ENCODE measurements at regions not wholly inside any gene's neighbourhood (a gene's known extent, or its start where the extent isn't known, plus 50 kb on each side); places are given as distances from the start of the nearest gene placed in this dataset.

DNA sequence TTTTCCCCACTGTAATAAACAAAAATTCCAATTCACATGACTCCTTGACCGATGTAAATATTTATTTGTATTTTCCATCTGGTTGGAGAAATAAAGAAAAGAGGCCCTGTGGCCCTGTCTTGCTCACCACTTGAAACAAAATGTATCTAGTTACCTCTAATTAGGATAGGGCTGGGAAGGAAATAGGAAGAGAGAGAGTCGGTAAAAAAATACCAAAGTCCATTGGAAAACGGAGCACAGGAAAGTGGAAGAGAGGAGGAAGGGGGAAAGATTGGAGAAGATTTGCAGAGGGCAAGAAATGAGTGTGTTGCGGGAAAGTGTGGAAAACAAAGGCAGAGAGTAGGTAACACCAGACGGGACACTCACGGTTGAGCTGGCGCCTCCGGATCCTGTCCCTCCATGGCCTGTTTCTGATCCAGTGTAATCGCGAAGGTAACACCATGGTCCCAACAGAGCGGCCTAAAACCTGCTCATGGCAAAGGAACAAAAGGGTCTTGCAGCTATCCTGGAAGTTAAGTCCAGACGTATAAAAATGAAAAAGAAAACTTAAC is 105.8 kb upstream of the RIPOR2 start:
- DNase-seq, result no peak

DNA sequence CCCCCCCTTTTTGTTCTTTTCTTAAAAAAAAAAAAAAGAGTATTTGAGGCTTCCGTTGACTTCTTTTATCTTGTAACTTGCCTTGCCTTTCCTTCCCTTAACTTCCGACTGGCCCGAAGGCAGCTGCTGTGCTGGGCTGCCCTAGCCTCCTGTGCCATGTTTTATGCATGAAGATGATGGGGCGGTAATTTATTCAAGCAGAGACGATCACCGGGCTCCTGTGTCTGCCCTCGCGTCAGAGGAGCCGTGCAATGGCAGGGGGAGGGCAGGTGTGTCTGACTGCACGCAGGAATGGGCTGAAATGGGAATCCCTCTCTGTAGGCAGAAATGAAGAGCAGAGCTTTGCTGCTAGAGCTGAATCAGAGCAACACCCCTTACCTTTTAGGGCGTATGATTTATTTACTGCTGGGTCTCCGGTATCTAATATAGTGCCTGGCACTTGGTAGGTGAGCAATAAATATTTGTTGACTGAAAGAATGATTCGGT is 106.3 kb upstream of the RIPOR2 start:
- DNase-seq, result peak; percentile 45 to 53

DNA sequence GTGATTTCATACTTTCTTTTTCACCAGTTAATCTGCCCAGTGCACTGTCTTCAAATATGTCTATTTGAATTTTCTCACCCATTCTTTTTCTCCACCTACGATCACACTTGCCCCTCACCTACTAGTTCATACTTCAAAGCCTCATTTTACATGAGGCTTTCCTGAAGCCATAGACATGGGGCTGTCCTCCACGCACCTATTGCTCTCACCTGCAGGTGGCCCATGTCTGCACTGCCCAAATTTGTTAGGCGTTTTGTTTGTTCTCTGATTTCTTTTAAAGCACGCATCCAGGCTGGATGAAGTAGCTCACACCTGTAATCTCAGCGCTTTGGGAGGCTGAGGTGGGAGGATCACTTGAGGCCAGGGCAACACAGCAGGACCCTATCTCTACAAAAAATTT is 106.8 kb upstream of the RIPOR2 start:
- no peak for DNase-seq

DNA sequence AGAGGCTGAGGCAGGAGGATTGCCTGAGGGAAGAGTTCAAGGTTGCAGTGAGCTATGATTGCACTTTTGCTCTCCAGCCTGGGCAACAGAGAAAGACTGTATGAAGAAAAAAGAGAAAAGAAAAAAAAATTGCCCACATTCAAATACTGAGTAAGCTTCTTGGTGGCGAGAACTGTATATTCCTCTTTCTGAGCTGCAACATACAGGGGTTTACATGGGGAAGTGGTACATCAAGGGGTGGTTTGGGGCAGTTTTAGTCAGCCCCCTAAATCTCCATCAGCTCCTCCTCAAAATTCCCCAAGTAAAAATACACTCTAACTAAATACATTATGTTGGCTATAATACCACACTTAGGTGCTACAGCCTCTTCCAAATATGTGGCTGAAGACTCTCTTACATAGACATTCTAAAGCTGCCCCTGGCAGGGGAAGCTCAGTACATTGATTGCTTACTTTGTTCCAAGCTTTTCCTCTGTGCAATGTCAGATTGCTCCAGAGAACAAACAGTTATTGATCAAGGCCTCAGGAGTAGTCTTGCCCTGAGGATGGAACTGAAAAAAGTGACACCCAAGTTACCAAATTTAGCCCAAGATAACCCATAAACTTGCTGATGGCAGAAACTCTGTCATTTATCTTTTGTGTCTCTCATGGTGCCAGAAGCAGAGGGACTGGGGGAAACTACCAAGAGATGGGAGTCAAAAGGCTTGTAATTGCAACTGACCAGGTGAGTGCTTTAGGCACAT is 107.4 kb upstream of the RIPOR2 start:
- no peak for DNase-seq

DNA sequence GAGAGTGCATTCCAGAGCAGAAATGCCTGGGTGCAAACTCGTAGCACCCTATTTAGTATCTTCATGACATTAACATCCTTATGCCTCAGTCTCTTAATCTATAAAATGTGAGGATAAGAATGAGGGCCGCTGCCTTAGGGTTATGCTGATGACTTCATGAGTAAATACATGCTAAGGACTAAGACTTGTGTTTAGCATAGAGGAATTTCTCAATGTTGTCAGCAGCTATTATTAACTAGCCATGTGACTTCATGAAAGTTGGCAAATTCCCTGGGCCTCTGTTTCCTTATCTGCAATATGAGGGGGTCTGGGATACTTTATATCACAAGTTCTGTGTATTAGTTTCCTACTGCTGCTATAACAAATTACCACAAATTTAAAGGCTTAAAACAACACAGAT is 108.1 kb upstream of the RIPOR2 start:
- no peak for DNase-seq

DNA sequence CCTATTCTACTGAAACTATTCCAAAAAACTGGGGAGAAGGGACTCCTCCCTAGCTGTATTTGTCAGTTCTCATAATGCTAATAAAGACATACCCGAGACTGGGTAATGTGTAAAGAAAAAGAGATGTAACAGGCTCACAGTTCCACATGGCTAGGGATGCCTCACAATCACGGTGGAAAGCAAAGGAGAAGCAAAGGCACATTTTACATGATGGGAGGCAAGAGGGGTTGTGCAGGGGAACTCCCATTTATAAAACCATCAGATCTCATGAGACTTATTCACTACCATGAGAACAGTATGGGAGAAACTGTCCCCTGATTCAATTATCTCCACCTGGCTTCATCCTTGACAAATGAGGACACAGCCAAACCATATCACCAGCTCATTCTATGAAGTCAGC is 111.2 kb upstream of the RIPOR2 start:
- DNase-seq, result no peak

DNA sequence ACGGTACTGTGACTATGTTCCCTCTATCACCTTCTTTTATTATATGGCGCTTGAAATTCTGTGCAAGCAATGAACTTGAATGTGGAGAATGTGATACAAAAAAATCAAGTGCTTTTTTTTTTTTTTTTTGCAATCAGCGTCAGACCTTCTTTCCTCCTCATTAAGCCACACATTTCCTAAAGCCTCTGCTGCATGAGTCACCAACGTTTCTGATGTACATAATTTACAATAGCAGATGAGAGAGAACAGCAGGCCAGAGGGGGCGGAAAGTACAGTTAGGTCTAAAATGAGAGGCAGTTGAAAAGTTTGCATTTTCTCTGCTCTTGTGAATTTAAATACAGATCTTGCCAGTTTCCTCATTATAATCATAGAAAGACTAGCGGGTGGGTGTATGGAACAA is 114.6 kb upstream of the RIPOR2 start:
- DNase-seq, result peak; percentile 41 to 57

DNA sequence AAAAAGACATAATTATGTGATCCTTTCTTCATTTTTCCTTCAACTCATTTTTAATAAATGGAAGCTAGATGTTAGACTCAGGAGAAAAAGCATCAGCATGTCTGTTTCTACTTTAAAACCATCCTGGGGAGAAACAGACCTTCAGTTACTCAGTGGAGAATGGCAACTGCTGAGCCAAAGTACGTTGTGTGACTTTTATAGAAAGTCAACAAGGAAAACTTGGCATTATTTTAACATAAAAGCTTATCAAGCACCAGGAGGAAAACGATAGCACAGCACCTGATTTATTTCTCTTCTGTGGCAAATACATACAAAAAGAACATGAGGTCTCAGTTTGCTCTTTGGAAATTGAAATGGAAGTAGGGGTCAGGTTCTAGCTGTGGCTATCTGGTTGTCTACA is 115.3 kb upstream of the RIPOR2 start:
- DNase-seq, result no peak

DNA sequence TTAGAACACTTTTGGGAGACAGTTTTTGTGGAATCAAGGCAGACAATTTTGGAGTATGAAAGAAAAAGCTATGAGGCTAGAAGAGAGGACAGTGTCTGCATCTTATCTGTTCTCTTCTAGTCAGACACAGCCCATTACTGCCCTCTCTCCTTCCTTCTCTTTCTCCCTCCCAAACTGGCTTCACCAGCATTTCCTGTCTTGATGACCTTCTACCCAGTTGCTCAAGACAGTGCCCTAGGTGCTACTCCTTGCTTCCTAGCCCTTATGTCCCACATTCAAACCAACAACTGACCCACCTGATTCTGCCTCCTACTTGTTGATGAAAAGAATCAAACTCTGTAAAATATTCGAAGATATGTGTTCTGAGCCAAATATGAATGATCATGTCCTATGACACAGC is 116.4 kb upstream of the RIPOR2 start:
- no peak for DNase-seq

DNA sequence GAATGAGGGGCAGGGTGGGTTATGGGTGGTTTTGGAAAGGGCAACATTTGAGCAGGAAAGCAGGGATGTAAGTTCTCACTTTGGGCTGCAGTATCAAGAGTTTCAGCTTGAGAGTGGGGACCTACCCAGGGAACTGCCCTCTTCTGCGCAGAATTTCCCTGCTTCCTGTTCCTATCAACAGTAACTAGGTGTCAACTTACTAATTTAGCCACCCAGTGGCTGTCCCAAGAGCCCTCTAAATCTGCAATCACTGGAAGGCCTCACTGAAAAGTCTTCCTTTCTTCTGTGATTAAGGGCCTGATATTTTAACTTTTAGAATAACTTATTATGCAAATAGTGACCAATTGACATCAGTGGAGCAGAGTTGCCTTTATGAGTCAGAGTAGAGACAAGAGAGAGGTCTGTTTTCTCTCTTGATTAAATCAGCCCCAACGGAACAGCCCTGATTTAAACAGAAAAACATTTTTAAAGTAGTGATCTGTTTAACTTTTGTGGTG is 118.2 kb upstream of the RIPOR2 start:
- no peak for DNase-seq

DNA sequence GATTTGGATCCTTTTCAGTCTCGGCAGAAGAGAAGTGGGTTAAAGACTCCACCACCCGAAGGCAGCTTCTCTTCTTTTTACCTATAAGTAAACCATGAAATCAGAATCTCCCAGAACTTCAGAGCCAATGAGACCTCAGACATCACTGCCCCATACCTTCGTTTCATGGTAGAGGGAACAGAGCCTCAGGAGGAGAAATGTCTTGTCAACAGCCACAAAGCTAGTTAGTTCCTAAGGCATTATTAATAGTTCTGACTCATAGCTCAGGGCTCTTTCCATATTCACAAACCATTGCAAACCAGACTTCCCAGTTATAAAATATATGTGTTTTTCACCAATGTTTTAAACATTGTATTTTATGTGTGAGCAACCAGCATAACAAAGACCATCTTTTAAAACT is 118.7 kb upstream of the RIPOR2 start:
- no peak for DNase-seq

DNA sequence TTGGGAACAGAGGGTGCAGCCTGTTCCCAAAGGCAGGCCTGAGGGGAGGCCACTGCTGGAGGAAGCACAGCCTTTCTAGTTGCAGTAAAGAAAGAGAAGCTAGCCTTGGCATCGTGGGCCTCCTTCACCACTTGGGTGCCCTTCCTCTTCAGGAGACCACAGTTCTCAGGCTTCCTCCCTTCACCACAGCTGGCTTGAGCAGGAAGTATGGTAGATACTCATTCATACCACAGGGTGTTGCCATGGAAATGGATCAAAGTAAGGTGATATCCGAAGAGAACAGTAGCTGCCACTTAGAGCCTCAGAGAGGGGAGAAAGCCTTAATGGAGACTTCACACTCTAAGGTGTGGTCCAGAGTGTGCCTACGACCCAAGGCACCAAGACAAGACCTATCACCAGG is 120.4 kb upstream of the RIPOR2 start:
- DNase-seq, result peak; percentile 37 to 42

DNA sequence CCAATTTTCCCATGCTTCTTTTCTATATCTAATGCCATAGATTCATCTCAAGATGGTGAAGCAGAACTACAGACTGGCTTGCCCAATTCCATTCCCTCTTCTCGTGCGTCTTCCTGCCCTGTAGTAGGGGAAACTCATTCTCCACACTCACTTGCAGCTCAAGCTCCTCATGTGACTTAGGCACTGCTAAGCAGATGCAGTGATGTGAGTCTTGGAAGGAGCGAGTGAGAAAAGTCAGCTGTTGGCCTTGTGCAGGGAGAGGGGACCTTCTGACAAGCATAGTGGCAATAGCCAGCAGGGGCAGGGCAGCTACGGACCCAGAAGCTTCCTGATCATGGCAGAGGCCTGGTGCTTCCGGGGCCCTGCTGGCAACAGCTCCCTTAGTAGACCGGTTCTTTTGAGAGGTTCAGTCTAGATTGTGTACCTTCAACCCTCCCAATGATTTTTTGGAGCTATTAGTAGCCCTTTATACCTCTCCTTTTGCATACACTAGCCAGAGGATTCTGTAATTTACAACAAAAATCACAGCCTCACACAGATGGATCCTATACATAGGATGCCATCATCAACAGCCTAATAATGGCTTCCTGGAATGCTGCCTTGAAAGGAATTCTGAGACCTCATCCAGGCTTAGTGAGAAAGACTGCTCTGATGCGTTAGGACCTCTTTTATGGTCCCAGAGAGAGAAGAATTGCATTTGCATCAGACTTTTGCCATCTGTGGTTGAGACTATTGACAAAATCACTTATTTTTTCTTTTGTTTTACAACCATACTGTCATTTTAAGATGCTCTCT is 121.5 kb upstream of the RIPOR2 start:
- no peak for DNase-seq

DNA sequence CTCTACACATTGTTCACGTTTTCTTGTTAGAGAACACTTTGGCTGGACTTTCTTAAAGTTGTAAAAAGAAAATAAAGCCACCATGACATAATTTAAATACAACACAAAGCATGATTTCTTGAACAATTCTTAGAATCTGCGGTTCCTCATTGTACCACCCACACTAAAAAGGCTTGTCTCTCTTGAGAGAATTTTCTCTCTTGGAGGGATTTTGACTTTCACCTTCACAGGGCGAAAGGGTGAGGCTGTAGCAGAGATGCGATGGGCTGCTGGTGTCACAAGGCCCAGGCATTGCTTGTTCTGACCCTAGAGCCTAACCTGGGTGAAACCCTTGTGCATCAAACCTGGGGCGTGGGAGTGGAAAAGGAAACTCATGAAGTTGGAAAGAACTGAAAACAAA is 122.7 kb upstream of the RIPOR2 start:
- no peak for DNase-seq

DNA sequence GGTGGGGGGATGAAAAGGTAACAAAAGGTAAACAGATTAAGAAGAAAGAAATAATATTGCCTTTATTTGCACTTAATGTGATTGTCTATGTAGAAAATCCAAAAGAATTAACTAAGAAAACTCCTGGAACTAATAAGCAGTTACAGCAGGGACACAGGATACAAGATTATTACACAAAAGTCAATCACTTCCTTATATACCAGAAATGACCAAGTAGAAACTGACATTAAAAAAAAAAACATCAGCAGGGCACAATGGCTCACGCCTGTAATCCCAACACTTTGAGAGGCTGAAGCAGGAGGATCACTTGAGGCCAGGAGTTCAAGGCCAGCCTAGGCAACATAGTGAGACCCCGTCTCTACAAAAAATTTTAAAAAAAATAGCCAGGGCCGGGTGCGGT is 123.2 kb upstream of the RIPOR2 start:
- DNase-seq, result no peak

DNA sequence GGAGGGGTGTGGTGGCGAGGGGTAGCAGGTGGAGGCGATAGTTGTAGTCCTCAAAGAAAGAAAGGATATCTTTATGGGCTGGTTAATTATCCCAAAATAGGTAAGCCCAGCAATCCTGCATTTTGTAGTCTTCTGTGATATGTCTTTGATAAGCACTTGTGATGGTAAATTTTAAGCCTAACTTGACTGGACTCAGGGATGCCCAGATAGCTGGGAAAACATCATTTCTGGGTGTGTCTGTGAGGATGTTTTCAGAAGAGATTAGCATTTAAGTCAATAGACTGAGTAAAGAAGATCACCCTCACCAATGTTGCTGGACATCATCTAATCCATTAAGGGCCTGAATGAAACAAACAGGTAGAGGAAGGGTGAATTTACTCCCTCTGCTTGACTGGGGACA is 124.8 kb upstream of the RIPOR2 start:
- DNase-seq, result no peak

DNA sequence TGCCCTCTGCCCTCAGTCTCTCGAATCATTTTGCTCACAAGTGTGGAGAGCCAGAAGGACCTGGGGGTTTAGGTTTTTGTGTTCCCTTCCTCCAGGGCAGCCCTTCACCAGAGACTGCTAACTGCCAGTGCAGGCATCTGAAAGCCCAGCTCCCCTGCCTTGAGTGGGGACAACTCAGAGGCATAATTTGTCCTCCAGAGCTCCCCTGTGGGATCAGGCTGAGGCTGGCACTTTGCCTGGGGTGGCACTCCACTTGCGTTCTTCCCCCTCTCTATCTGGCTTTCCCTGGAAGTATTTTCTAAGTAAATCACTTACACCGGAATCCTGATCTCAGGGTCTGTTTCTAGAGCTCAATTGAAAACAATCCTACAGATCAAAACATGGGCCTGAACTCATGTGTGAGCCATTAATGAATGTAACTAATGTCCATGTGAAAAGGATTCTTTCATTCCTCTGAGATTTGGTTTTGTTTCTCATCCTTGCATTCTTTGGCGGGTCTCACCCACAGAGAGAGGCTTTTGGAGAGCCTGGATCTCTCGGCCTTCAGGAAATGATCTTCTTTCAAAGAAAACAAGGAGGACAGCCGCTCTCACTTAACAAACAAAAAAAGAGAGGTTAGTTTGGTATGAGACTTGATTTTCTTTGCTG is 125.7 kb upstream of the RIPOR2 start:
- no peak for DNase-seq

DNA sequence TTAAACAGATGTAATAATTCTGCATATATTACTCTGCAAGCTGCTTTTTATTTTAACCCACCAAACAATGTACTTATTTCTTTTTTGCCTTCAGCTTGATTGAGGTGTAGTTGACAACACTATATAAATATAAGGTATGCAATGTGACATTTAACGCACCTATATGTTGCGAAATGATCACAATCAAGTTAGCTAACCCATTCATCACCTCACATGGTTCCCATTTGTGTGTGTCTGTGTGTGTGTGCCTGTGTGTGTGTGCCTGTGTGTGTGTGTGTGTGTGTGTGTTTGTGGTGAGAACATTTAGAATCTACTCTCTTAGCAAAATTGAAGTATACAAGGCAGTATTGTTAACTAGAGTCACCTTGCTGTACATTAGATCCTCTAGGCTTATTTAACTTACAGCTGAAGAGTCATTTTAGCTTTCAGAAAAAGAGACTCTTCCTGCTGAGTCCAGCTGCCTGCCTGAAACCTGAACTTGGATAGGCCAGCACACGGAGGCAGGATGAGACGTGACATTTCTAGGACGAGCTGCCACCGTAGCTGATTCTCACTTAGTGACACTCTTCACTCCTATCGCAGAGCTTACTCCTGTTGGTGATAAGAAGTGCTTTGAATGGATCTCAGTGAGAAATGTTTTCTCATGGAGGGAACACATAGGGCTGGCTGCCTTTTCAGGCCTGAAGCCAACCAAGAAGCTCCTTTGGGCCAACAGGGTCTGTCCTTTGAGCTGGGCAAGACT is 126.5 kb upstream of the RIPOR2 start:
- no peak for DNase-seq

DNA sequence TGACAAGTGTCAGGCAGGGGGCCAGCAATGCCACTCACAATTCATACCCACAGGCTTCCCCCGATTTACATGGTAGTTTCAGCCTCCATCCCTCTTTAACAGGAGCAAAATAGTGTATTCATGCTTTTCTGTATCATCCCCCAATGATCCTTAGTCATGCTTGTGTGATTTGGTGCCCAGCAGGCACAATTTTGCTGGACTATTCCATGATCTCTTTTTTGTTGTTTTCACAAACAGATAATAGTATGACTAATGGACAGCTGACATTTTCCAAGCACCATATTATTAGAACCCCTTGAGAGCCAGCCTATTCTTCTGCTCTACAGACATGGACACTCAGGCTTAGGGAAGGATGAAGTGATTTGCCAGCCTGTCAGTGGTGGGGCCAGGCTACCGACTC is 128.2 kb upstream of the RIPOR2 start:
- DNase-seq, result no peak

DNA sequence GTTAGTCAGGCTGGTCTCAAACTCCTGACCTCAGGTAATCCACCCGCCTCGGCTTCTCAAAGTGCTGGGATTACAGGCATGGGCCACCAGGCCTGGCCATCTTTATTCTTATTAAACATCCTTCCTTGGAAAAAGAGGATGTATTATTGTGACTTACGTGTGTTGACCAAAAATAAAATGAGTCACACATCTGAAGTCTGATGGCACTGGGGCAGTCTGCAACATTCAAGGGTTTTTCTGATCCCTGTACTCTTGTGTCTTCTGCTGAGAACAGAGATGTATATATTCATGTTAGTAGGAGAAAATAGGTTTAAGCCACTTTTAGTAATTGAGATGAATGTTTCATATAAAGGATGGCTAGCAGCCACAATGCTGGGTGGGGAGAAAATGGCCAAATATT is 129.9 kb upstream of the RIPOR2 start:
- DNase-seq, result no peak

DNA sequence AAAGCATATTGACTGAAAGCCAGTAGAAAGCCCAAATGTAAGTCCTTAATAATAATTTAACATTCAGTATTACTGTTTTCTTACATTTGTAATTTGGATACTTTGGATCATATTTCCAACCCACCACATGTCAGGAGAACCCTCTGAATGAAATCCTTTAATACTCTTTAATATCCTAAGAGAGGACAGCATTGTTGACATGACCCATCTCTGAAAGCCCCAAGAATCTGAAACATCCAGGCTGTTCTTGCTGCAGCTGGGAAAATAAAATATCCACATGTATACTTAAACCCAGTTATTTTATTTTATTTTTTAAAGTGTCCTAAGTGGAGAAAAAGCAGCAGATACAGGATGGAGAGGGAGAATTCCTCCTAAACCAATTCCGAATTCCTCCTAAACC is 130.8 kb upstream of the RIPOR2 start:
- no peak for DNase-seq

DNA sequence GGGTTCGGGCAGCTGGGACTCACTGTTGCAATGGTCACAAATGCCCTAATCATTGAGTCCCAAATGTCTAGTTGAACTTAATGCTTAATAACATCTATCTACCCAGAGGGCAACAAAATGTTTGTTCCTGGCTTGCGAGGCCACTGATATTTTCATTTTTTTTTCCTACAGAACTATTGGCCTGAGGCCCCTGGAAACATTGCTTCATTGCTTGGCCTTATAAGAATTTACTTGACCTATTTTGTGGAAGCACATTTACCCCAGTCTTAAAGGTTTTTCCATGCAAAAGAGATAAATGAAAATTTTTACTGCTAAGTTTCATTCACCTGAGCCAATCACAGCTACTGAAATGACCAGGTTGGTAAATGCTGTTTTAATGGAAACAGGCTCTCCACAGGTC is 133.1 kb upstream of the RIPOR2 start:
- no peak for DNase-seq
